Stomach (tissue), 4 donors: ENCODE measurements at regions not wholly inside any gene's neighbourhood (a gene's known extent, or its start where the extent isn't known, plus 50 kb on each side); places are given as distances from the start of the nearest gene placed in this dataset.

Experiments used
- EP300 ChIP-seq: sonication (generic); formaldehyde crosslinking; IDR thresholded peaks from one replicate; pipeline ENCODE4 v1.6.1; 2017; ENCODE audit warnings: antibody characterized with exemption
- POLR2A ChIP-seq, 4 donors: fragments of 450-650 bp; IDR thresholded peaks; one replicate each; pipeline ENCODE4 v1.6.1; 2016; ENCODE audit warnings: antibody characterized with exemption in 4 of 4, control low read depth in 2 of 4, mild to moderate bottlenecking in 1 of 4, moderate library complexity in 1 of 4
- POLR2AphosphoS5 ChIP-seq, 3 donors: sonication (generic); formaldehyde crosslinking; IDR thresholded peaks; one replicate each; pipeline ENCODE4 v1.6.1; 2016; ENCODE audit warnings: antibody characterized with exemption in 3 of 3
- TF ChIP-seq, protein P1 (sequence below), 7 experiments: fragments of 450-650 bp in 4 of 7; fragments of 200-600 bp in 3 of 7; sonication (generic) in 3 of 7; IDR thresholded peaks; one replicate each; pipeline ENCODE4 v1.5.1; 2016 to 2019; ENCODE audit warnings: antibody characterized with exemption in 7 of 7, control low read depth in 2 of 7, mild to moderate bottlenecking in 1 of 7

DNA sequence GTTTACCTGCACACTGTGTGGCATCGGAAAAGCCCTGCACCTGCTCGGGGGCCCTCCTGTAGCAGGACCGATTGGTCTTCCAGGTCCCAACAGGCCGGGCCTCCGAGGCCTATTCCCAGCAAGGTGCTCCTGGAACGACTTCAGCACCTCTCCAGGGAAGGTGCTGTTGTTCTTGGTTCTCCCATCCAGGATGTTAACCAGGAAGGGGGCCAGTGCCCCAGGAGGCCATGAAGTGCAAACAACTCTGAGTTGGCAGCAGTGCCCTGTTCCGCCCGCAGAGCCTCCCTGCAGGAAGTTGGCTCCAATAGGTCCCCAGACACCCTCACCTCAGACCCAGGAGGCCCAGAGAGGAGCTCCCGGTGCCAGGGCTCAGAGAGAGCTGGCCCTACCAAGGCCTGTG, 64.0 kb upstream of the DUSP5 start:
- no peak for TF ChIP-seq POLR2AphosphoS5 (IDR thresholded peaks at IDR 0.05)
- TF ChIP-seq EP300, result no peak
- TF ChIP-seq, protein P1, sequence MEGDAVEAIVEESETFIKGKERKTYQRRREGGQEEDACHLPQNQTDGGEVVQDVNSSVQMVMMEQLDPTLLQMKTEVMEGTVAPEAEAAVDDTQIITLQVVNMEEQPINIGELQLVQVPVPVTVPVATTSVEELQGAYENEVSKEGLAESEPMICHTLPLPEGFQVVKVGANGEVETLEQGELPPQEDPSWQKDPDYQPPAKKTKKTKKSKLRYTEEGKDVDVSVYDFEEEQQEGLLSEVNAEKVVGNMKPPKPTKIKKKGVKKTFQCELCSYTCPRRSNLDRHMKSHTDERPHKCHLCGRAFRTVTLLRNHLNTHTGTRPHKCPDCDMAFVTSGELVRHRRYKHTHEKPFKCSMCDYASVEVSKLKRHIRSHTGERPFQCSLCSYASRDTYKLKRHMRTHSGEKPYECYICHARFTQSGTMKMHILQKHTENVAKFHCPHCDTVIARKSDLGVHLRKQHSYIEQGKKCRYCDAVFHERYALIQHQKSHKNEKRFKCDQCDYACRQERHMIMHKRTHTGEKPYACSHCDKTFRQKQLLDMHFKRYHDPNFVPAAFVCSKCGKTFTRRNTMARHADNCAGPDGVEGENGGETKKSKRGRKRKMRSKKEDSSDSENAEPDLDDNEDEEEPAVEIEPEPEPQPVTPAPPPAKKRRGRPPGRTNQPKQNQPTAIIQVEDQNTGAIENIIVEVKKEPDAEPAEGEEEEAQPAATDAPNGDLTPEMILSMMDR (IDR thresholded peaks at IDR 0.05), result no peak
- no peak for TF ChIP-seq POLR2A (IDR thresholded peaks at IDR 0.05)
